ENCODE measurements at regions not wholly inside any gene's neighbourhood (a gene's known extent, or its start where the extent isn't known, plus 50 kb on each side); places are given as distances from the start of the nearest gene placed in this dataset.

GRCh38 chr20:53879048-53879684 is 191.2 kb downstream of the BCAS1 start:
- H3K4me3 Mint-ChIP-seq = no peak overlapping the region
- no peaks in the 10 kb centered on the region for H3K9me3 ChIP-seq (ENCODE audit: control insufficient read depth, low read length, poor library complexity, severe bottlenecking)
- ATAC-seq (no peak), DNase-seq (no peak)
- no peaks in the 10 kb centered on the region for H3K27me3 Mint-ChIP-seq
- peaks cover 13% of the 10 kb centered on the region for H3K4me1 Mint-ChIP-seq
- H3K36me3 Mint-ChIP-seq (ENCODE audit: low read depth) = no peaks in the 10 kb centered on the region
- H3K27ac Mint-ChIP-seq = no peak overlapping the region

GRCh38 chr20:53878262-53879047 is 191.9 kb downstream of the BCAS1 start:
- Mint-ChIP-seq H3K4me3 (no peak overlapping the region), H3K4me1 (peaks cover 13% of the 10 kb centered on the region), H3K36me3 (ENCODE audit: low read depth) (no peaks in the 10 kb centered on the region), H3K27ac (no peak overlapping the region), H3K27me3 (no peaks in the 10 kb centered on the region)
- DNase-seq (no peak), ATAC-seq (no peak)
- no peaks in the 10 kb centered on the region for H3K9me3 ChIP-seq (ENCODE audit: control insufficient read depth, low read length, poor library complexity, severe bottlenecking)

- no peak for DNase-seq
- no peaks in the 10 kb centered on the region for H3K36me3 Mint-ChIP-seq (ENCODE audit: low read depth)
- no peak overlapping the region for H3K27ac Mint-ChIP-seq
- H3K27me3 Mint-ChIP-seq = no peaks in the 10 kb centered on the region
- H3K9me3 ChIP-seq (ENCODE audit: control insufficient read depth, low read length, poor library complexity, severe bottlenecking) = no peaks in the 10 kb centered on the region
- peaks cover 28% of the 10 kb centered on the region for H3K4me1 Mint-ChIP-seq
- no peak overlapping the region for H3K4me3 Mint-ChIP-seq
- no peak for ATAC-seq
Measured at GRCh38 chr20:53876956-53877355, 193.4 kb downstream of the BCAS1 start.

GRCh38 chr20:53876470-53876869 is 193.9 kb downstream of the BCAS1 start:
- H3K9me3 ChIP-seq (ENCODE audit: control insufficient read depth, low read length, poor library complexity, severe bottlenecking) = no peaks in the 10 kb centered on the region
- DNase-seq = no peak
- Mint-ChIP-seq H3K27ac (no peak overlapping the region), H3K36me3 (ENCODE audit: low read depth) (no peaks in the 10 kb centered on the region), H3K4me3 (no peak overlapping the region), H3K27me3 (no peaks in the 10 kb centered on the region), H3K4me1 (peaks cover 33% of the 10 kb centered on the region)
- ATAC-seq = no peak

- H3K27me3 Mint-ChIP-seq = no peaks in the 10 kb centered on the region
- peaks cover 36% of the 10 kb centered on the region for H3K4me1 Mint-ChIP-seq
- no peak overlapping the region for H3K27ac Mint-ChIP-seq
- no peaks in the 10 kb centered on the region for H3K36me3 Mint-ChIP-seq (ENCODE audit: low read depth)
- H3K4me3 Mint-ChIP-seq = peak overlapping the region; percentile 19
- no peaks in the 10 kb centered on the region for H3K9me3 ChIP-seq (ENCODE audit: control insufficient read depth, low read length, poor library complexity, severe bottlenecking)
- ATAC-seq (no peak), DNase-seq (no peak)
Measured at GRCh38 chr20:53875452-53875851, 194.9 kb downstream of the BCAS1 start.

GRCh38 chr20:53874706-53875105 is 195.7 kb downstream of the BCAS1 start:
- Mint-ChIP-seq H3K27ac (no peak overlapping the region), H3K27me3 (no peaks in the 10 kb centered on the region), H3K36me3 (ENCODE audit: low read depth) (no peaks in the 10 kb centered on the region), H3K4me3 (no peak overlapping the region), H3K4me1 (peaks cover 38% of the 10 kb centered on the region)
- H3K9me3 ChIP-seq (ENCODE audit: control insufficient read depth, low read length, poor library complexity, severe bottlenecking) = no peaks in the 10 kb centered on the region
- DNase-seq (no peak), ATAC-seq (no peak)

- H3K36me3 Mint-ChIP-seq (ENCODE audit: low read depth) = no peaks in the 10 kb centered on the region
- no peak for ATAC-seq
- H3K4me3 Mint-ChIP-seq = no peak overlapping the region
- H3K9me3 ChIP-seq (ENCODE audit: control insufficient read depth, low read length, poor library complexity, severe bottlenecking) = no peaks in the 10 kb centered on the region
- H3K27me3 Mint-ChIP-seq = no peaks in the 10 kb centered on the region
- H3K27ac Mint-ChIP-seq = peak overlapping the region; percentile 98
- DNase-seq = no peak
- peaks cover 41% of the 10 kb centered on the region for H3K4me1 Mint-ChIP-seq
Measured at GRCh38 chr20:53874104-53874503, 196.3 kb downstream of the BCAS1 start.

GRCh38 chr20:53873230-53873604 is 197.2 kb downstream of the BCAS1 start:
- Mint-ChIP-seq H3K27ac (peak overlapping the region; percentile 98), H3K4me3 (peak overlapping the region; percentile 91), H3K4me1 (peaks cover 41% of the 10 kb centered on the region), H3K27me3 (no peaks in the 10 kb centered on the region), H3K36me3 (ENCODE audit: low read depth) (no peaks in the 10 kb centered on the region)
- peak; percentile 16 for ATAC-seq
- no peak for DNase-seq
- H3K9me3 ChIP-seq (ENCODE audit: control insufficient read depth, low read length, poor library complexity, severe bottlenecking) = no peaks in the 10 kb centered on the region

GRCh38 chr20:53872561-53873229 is 197.7 kb downstream of the BCAS1 start:
- peak in 2 of 3 donors; percentile 20 to 23 for DNase-seq
- Mint-ChIP-seq H3K4me3 (peak overlapping the region; percentile 91), H3K4me1 (peaks cover 43% of the 10 kb centered on the region), H3K36me3 (ENCODE audit: low read depth) (no peaks in the 10 kb centered on the region), H3K27me3 (no peaks in the 10 kb centered on the region), H3K27ac (peak overlapping the region; percentile 98)
- H3K9me3 ChIP-seq (ENCODE audit: control insufficient read depth, low read length, poor library complexity, severe bottlenecking) = no peaks in the 10 kb centered on the region
- ATAC-seq = peak; percentile 72

GRCh38 chr20:53872081-53872541 is 198.3 kb downstream of the BCAS1 start:
- Mint-ChIP-seq H3K27ac (peak overlapping the region; percentile 98), H3K36me3 (ENCODE audit: low read depth) (no peaks in the 10 kb centered on the region), H3K27me3 (no peaks in the 10 kb centered on the region), H3K4me1 (peaks cover 45% of the 10 kb centered on the region), H3K4me3 (peak overlapping the region; percentile 91)
- H3K9me3 ChIP-seq (ENCODE audit: control insufficient read depth, low read length, poor library complexity, severe bottlenecking) = no peaks in the 10 kb centered on the region
- no peak for DNase-seq
- peak; percentile 34 for ATAC-seq

GRCh38 chr20:53871541-53871940 is 198.9 kb downstream of the BCAS1 start:
- no peaks in the 10 kb centered on the region for H3K36me3 Mint-ChIP-seq (ENCODE audit: low read depth)
- peak overlapping the region; percentile 91 for H3K4me3 Mint-ChIP-seq
- H3K27ac Mint-ChIP-seq = peak overlapping the region; percentile 98
- no peak for DNase-seq
- ATAC-seq = no peak
- H3K9me3 ChIP-seq (ENCODE audit: control insufficient read depth, low read length, poor library complexity, severe bottlenecking) = no peaks in the 10 kb centered on the region
- H3K27me3 Mint-ChIP-seq = no peaks in the 10 kb centered on the region
- H3K4me1 Mint-ChIP-seq = peaks cover 48% of the 10 kb centered on the region

GRCh38 chr20:53870426-53871315 is 199.7 kb downstream of the BCAS1 start:
- H3K27ac Mint-ChIP-seq = peak overlapping the region; percentile 98
- H3K36me3 Mint-ChIP-seq (ENCODE audit: low read depth) = no peaks in the 10 kb centered on the region
- no peak overlapping the region for H3K4me3 Mint-ChIP-seq
- ATAC-seq = no peak
- peaks cover 53% of the 10 kb centered on the region for H3K4me1 Mint-ChIP-seq
- no peaks in the 10 kb centered on the region for H3K9me3 ChIP-seq (ENCODE audit: control insufficient read depth, low read length, poor library complexity, severe bottlenecking)
- no peak for DNase-seq
- H3K27me3 Mint-ChIP-seq = no peaks in the 10 kb centered on the region

All from T-helper 17 cell (primary cell).